ENCODE measurements at regions not wholly inside any gene's neighbourhood (a gene's known extent, or its start where the extent isn't known, plus 50 kb on each side); places are given as distances from the start of the nearest gene placed in this dataset.

DNA sequence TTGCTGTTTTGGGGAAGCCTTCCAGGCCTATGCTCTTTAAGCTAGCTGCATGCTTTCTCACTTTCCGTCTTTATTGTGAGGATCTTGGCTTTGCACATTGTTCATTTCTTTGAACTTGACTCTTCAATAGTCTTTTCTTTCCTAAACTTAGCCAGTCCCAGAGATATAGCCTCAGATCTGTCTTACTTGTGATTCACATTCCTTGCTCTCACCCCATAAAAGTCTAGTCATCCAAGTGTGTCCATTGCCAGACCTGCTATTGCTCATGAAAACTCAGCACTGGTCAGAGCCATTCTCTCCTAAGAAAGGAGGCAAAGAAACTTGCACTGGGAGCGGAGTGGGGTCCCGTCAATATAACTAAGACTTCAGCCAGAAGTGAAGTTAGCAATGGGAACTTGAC, 275.0 kb upstream of the CTSO start:
- Histone ChIP-seq H3K27ac (ENCODE audit: low read depth, low read length) (no peak overlapping the region), H3K4me3 (ENCODE audit: low read depth, low read length) (no peak overlapping the region), H3K79me2 (ENCODE audit: control insufficient read depth, insufficient read depth, low read length, unreplicated experiment) (no peaks in the 10 kb centered on the region), H2AFZ (ENCODE audit: low read length, unreplicated experiment) (no peak overlapping the region), H3K4me1 (ENCODE audit: control insufficient read depth, insufficient read depth, low read length, unreplicated experiment) (no peaks in the 10 kb centered on the region), H3K27me3 (ENCODE audit: insufficient read depth, low read length) (no peaks in the 10 kb centered on the region), H3K36me3 (ENCODE audit: insufficient read depth, low read length) (no peaks in the 10 kb centered on the region)

DNA sequence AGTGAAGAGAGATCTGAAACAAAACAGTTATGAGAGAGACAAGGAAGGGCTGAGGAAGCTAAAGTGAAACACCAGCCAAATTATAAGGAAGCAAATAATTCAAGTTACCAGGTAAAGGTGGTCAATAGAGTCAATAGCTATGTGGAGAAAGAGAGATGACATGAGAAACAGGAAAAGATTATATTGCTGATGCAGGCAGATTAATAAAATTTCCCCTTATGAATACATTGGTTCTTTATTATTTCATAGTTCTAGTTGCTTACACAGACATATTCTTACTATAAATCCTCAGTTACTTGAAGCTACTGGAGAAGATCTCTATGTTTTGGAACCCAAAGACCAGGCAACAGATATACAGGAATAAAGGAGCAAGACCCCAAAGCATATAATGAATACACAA, 273.7 kb upstream of the CTSO start:
- H3K79me2 ChIP-seq (ENCODE audit: control insufficient read depth, insufficient read depth, low read length, unreplicated experiment): no peaks in the 10 kb centered on the region
- H3K4me3 ChIP-seq (ENCODE audit: low read depth, low read length): no peak overlapping the region
- no peak overlapping the region for H3K27ac ChIP-seq (ENCODE audit: low read depth, low read length)
- no peaks in the 10 kb centered on the region for H3K27me3 ChIP-seq (ENCODE audit: insufficient read depth, low read length)
- no peak overlapping the region for H2AFZ ChIP-seq (ENCODE audit: low read length, unreplicated experiment)
- no peaks in the 10 kb centered on the region for H3K36me3 ChIP-seq (ENCODE audit: insufficient read depth, low read length)
- no peaks in the 10 kb centered on the region for H3K4me1 ChIP-seq (ENCODE audit: control insufficient read depth, insufficient read depth, low read length, unreplicated experiment)

DNA sequence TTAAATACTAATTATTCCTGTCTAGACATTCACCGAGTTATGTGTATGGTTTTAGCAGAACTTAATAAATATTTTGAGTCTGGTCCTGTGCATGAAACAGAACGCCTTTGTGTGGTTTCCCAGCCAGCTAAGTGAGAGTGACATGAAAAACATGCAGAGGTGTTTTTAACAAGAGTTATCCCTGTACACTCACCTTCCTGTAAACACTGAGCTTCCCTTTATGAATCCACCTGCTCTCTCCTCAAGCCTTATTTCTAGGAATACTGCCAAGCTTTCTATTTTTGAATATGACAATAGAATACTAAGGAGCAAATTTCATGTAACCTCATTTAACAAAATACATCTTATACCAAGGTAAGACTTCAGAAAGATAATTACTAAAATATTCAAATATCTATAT, 270.3 kb upstream of the CTSO start:
- Histone ChIP-seq H2AFZ (ENCODE audit: low read length, unreplicated experiment) (no peak overlapping the region), H3K36me3 (ENCODE audit: insufficient read depth, low read length) (no peaks in the 10 kb centered on the region), H3K4me3 (ENCODE audit: low read depth, low read length) (no peak overlapping the region), H3K4me1 (ENCODE audit: control insufficient read depth, insufficient read depth, low read length, unreplicated experiment) (no peaks in the 10 kb centered on the region), H3K79me2 (ENCODE audit: control insufficient read depth, insufficient read depth, low read length, unreplicated experiment) (no peaks in the 10 kb centered on the region), H3K27ac (ENCODE audit: low read depth, low read length) (no peak overlapping the region), H3K27me3 (ENCODE audit: insufficient read depth, low read length) (no peaks in the 10 kb centered on the region)

DNA sequence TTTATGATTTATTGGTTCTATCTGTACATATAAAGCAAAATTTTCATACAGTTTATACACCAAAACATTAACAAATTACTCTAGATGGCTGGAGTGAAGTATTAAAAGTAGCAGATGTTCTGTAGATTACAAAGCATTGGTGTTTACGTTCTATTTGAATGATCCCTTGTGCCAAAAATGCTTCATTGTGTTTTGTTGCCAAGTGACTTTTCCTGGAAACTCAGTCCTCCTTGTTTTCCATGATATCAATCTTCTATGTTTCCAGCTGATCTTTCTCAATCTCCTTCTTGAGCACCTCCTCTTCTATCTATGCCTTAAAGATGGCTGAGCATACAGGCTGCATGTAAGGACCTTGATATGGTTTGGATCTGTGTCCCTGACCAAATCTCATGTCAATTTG, 263.6 kb upstream of the CTSO start:
- Histone ChIP-seq H3K79me2 (ENCODE audit: control insufficient read depth, insufficient read depth, low read length, unreplicated experiment) (no peaks in the 10 kb centered on the region), H3K27me3 (ENCODE audit: insufficient read depth, low read length) (no peaks in the 10 kb centered on the region), H3K27ac (ENCODE audit: low read depth, low read length) (no peak overlapping the region), H3K4me3 (ENCODE audit: low read depth, low read length) (no peak overlapping the region), H3K36me3 (ENCODE audit: insufficient read depth, low read length) (no peaks in the 10 kb centered on the region), H2AFZ (ENCODE audit: low read length, unreplicated experiment) (no peak overlapping the region), H3K4me1 (ENCODE audit: control insufficient read depth, insufficient read depth, low read length, unreplicated experiment) (no peaks in the 10 kb centered on the region)

DNA sequence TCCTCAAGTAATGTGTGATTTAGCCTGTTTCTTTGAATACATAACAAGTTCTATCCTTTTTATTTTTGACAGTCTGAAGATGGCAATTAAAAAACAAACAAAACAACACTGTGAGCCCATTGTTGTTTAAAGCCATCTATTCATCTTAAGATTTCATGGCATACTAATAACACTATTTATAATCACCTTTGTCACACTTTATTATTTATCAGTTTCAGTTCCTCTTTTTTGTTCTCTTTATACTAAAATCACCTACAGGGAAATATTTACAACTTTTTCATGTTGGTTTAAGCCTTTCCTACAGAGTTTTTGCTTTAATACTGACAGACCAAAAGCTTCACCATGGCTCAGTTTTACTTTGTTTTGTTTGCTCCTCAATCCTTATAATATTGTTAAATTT, 247.4 kb upstream of the CTSO start:
- no peak overlapping the region for H3K4me3 ChIP-seq (ENCODE audit: low read depth, low read length)
- no peaks in the 10 kb centered on the region for H3K79me2 ChIP-seq (ENCODE audit: control insufficient read depth, insufficient read depth, low read length, unreplicated experiment)
- H3K36me3 ChIP-seq (ENCODE audit: insufficient read depth, low read length): no peaks in the 10 kb centered on the region
- H2AFZ ChIP-seq (ENCODE audit: low read length, unreplicated experiment): no peak overlapping the region
- no peaks in the 10 kb centered on the region for H3K4me1 ChIP-seq (ENCODE audit: control insufficient read depth, insufficient read depth, low read length, unreplicated experiment)
- H3K27ac ChIP-seq (ENCODE audit: low read depth, low read length): no peak overlapping the region
- H3K27me3 ChIP-seq (ENCODE audit: insufficient read depth, low read length): no peaks in the 10 kb centered on the region

DNA sequence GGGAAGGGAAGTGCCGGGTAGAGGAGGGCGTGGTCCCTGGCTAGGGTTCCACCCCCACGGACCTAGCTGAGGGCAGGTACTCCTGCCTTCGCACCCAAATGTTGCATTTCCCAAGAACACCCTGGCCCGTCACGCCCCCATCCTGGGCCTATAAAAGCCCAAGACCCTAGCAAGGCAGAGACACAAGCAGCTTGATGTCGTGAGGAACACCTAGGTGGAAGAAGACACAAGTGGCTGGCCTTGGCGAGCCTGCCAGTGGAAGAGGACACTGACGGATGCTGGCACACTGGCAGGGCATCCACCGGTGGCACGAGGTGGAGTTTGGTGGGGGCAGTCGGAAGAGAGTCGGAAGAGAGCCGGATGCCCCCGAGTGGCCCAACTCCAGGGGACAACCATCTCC, 244.8 kb upstream of the CTSO start:
- Histone ChIP-seq H3K4me1 (ENCODE audit: control insufficient read depth, insufficient read depth, low read length, unreplicated experiment) (no peaks in the 10 kb centered on the region), H2AFZ (ENCODE audit: low read length, unreplicated experiment) (no peak overlapping the region), H3K4me3 (ENCODE audit: low read depth, low read length) (no peak overlapping the region), H3K79me2 (ENCODE audit: control insufficient read depth, insufficient read depth, low read length, unreplicated experiment) (no peaks in the 10 kb centered on the region), H3K36me3 (ENCODE audit: insufficient read depth, low read length) (no peaks in the 10 kb centered on the region), H3K27ac (ENCODE audit: low read depth, low read length) (no peak overlapping the region), H3K27me3 (ENCODE audit: insufficient read depth, low read length) (no peaks in the 10 kb centered on the region)

DNA sequence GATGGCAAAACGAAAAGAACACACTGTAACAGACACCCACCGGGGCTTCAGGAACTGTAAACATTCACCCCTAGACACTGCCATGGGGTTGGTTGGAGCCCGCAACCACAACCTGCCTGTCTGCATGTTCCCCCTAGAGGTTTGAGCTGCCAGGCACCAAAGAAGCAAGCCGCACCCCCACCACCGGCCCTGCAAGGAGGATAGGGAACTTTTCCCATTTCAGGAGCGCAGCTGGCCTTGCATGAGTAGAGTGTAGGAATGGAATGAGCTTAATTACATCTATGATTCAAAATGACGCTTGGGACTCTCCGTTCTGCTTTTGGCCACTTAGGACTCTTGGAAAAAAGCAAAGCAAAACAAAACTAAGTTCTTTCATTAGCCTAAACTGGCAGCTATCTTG, 243.6 kb upstream of the CTSO start:
- no peak overlapping the region for H3K4me3 ChIP-seq (ENCODE audit: low read depth, low read length)
- H3K27ac ChIP-seq (ENCODE audit: low read depth, low read length): no peak overlapping the region
- H2AFZ ChIP-seq (ENCODE audit: low read length, unreplicated experiment): no peak overlapping the region
- H3K4me1 ChIP-seq (ENCODE audit: control insufficient read depth, insufficient read depth, low read length, unreplicated experiment): no peaks in the 10 kb centered on the region
- H3K79me2 ChIP-seq (ENCODE audit: control insufficient read depth, insufficient read depth, low read length, unreplicated experiment): no peaks in the 10 kb centered on the region
- no peaks in the 10 kb centered on the region for H3K27me3 ChIP-seq (ENCODE audit: insufficient read depth, low read length)
- H3K36me3 ChIP-seq (ENCODE audit: insufficient read depth, low read length): no peaks in the 10 kb centered on the region

DNA sequence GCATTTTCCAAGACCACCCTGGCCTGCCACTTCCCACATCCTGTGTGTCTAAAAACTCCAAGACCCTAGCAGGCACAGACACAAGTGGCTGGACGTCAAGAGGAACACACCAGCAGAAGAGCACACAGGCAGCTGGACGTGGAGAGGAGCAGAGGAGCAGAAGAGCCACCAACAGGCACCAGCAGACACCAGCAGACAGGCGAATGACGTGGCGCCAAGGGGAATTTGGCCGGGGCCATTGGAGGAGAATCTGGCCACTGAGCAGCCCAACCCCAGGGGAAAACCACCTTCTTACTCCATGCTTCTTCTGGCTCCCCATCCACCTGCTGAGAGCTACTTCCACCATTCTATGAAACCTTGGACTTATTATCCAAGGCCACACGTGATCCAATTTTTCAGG, 243.1 kb upstream of the CTSO start:
- H3K4me3 ChIP-seq (ENCODE audit: low read depth, low read length): no peak overlapping the region
- H3K4me1 ChIP-seq (ENCODE audit: control insufficient read depth, insufficient read depth, low read length, unreplicated experiment): no peaks in the 10 kb centered on the region
- H3K79me2 ChIP-seq (ENCODE audit: control insufficient read depth, insufficient read depth, low read length, unreplicated experiment): no peaks in the 10 kb centered on the region
- no peak overlapping the region for H3K27ac ChIP-seq (ENCODE audit: low read depth, low read length)
- no peaks in the 10 kb centered on the region for H3K36me3 ChIP-seq (ENCODE audit: insufficient read depth, low read length)
- H3K27me3 ChIP-seq (ENCODE audit: insufficient read depth, low read length): no peaks in the 10 kb centered on the region
- H2AFZ ChIP-seq (ENCODE audit: low read length, unreplicated experiment): no peak overlapping the region

DNA sequence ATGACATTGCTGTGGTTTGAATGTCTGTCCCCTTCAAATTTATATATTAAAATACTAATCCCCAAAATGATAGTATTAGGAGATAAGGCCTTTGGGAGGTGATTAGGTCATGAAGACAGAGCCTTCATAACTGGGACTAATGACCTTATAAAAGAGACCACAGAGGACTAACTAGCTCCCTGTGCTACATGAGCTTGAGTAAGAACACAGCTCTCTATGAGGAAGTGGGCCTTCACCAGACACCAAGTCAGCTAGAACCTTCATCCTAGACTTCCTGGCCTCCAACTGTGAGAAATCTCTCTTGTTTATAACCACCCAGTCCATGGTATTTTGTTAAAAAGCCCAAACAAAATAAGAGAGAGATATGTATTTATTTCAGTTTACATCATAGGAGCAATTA, 242.2 kb upstream of the CTSO start:
- no peaks in the 10 kb centered on the region for H3K27me3 ChIP-seq (ENCODE audit: insufficient read depth, low read length)
- no peaks in the 10 kb centered on the region for H3K4me1 ChIP-seq (ENCODE audit: control insufficient read depth, insufficient read depth, low read length, unreplicated experiment)
- H2AFZ ChIP-seq (ENCODE audit: low read length, unreplicated experiment): no peak overlapping the region
- H3K36me3 ChIP-seq (ENCODE audit: insufficient read depth, low read length): no peaks in the 10 kb centered on the region
- H3K27ac ChIP-seq (ENCODE audit: low read depth, low read length): no peak overlapping the region
- no peak overlapping the region for H3K4me3 ChIP-seq (ENCODE audit: low read depth, low read length)
- H3K79me2 ChIP-seq (ENCODE audit: control insufficient read depth, insufficient read depth, low read length, unreplicated experiment): no peaks in the 10 kb centered on the region

DNA sequence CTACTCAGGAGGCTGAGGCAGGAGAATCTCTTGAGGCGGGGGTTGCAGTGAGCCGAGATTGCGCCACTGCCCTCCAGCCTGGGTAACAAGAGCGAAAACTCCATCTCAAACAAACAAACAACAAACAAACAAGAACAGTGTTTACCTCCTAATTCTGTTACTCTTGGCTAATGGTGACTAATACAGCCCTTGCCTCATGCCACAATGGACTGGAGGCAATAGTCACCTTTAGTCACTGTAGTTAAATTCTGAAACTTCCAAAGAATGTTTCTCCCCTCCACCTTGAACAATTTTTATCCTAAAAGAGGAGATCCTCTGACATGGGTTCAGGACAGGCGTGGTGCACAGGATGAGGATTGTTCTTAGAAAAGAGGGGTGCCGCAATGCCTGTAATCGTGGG, 241.2 kb upstream of the CTSO start:
- H3K79me2 ChIP-seq (ENCODE audit: control insufficient read depth, insufficient read depth, low read length, unreplicated experiment): no peaks in the 10 kb centered on the region
- peaks cover 7% of the 10 kb centered on the region for H3K4me1 ChIP-seq (ENCODE audit: control insufficient read depth, insufficient read depth, low read length, unreplicated experiment)
- H2AFZ ChIP-seq (ENCODE audit: low read length, unreplicated experiment): no peak overlapping the region
- no peak overlapping the region for H3K27ac ChIP-seq (ENCODE audit: low read depth, low read length)
- no peaks in the 10 kb centered on the region for H3K36me3 ChIP-seq (ENCODE audit: insufficient read depth, low read length)
- H3K27me3 ChIP-seq (ENCODE audit: insufficient read depth, low read length): no peaks in the 10 kb centered on the region
- no peak overlapping the region for H3K4me3 ChIP-seq (ENCODE audit: low read depth, low read length)

DNA sequence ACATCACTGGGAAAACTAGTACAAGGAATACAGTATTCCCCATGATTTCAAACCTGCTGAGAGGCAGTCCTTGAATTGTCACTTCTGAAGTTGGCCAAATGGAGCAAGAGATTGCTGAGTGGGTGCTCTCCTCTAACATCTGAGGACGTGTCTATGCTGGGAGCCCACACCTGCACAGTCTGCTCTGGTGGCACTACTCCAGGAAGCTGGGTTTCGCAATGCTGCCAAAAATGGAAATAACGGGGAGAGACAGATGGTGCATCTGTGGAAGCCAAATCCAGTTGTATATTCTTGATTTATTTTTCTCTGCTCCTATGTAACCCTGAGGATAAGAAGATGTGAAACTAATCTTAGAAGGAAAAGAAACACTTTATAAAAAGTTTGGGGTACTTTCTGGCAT, 240.1 kb upstream of the CTSO start:
- Histone ChIP-seq H3K36me3 (ENCODE audit: insufficient read depth, low read length) (no peaks in the 10 kb centered on the region), H3K4me1 (ENCODE audit: control insufficient read depth, insufficient read depth, low read length, unreplicated experiment) (peaks cover 7% of the 10 kb centered on the region), H3K27me3 (ENCODE audit: insufficient read depth, low read length) (no peaks in the 10 kb centered on the region), H2AFZ (ENCODE audit: low read length, unreplicated experiment) (no peak overlapping the region), H3K79me2 (ENCODE audit: control insufficient read depth, insufficient read depth, low read length, unreplicated experiment) (no peaks in the 10 kb centered on the region), H3K4me3 (ENCODE audit: low read depth, low read length) (no peak overlapping the region), H3K27ac (ENCODE audit: low read depth, low read length) (no peak overlapping the region)

DNA sequence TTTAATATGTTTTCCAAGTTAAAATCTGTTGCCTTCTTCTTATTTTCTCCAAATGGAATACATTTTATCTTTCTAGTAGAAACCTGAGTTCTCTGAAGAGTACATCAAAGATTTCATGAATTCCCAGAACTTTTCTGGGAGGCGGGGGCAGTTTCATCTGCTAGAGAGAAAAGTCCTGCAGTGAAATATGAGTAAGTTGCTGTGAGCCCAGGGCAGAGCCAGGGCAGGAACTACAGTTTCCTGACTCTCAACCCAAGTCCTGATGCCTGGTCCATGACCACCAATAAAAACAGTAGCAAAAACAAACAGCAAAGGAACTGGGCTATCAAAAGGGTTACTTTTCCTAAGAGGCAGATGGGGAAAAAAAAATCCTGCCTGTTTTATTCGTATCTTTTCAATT, 239.4 kb upstream of the CTSO start:
- H3K27me3 ChIP-seq (ENCODE audit: insufficient read depth, low read length): no peaks in the 10 kb centered on the region
- no peak overlapping the region for H2AFZ ChIP-seq (ENCODE audit: low read length, unreplicated experiment)
- H3K27ac ChIP-seq (ENCODE audit: low read depth, low read length): no peak overlapping the region
- H3K4me3 ChIP-seq (ENCODE audit: low read depth, low read length): no peak overlapping the region
- no peaks in the 10 kb centered on the region for H3K36me3 ChIP-seq (ENCODE audit: insufficient read depth, low read length)
- H3K79me2 ChIP-seq (ENCODE audit: control insufficient read depth, insufficient read depth, low read length, unreplicated experiment): no peaks in the 10 kb centered on the region
- H3K4me1 ChIP-seq (ENCODE audit: control insufficient read depth, insufficient read depth, low read length, unreplicated experiment): peaks cover 7% of the 10 kb centered on the region
